NCI-H446 (cell line): ENCODE measurements at regions not wholly inside any gene's neighbourhood (a gene's known extent, or its start where the extent isn't known, plus 50 kb on each side); places are given as distances from the start of the nearest gene placed in this dataset.

Source experiments
- DNase-seq, 2 experiments: peaks; one replicate each; lab custom pipeline; 2025; lab: John Stamatoyannopoulos, UW

GRCh38 chr13:40191186-40191980, 475.1 kb downstream of the FOXO1 start:
- peak in 1 of 2 experiments; percentile 39 for DNase-seq

- DNase-seq, result no peak
Observed at GRCh38 chr13:40192452-40192851, 474.0 kb downstream of the FOXO1 start.

GRCh38 chr13:40192858-40193257, 473.6 kb downstream of the FOXO1 start:
- no peak for DNase-seq

- DNase-seq, result no peak
Observed at GRCh38 chr13:40193286-40194223, 472.9 kb downstream of the FOXO1 start.

GRCh38 chr13:40194224-40194806, 472.1 kb downstream of the FOXO1 start:
- no peak for DNase-seq

GRCh38 chr13:40197049-40197448, 469.4 kb downstream of the FOXO1 start:
- no peak for DNase-seq

- DNase-seq, result no peak
Observed at GRCh38 chr13:40197936-40198595, 468.4 kb downstream of the FOXO1 start.

GRCh38 chr13:40200273-40200978, 466.0 kb downstream of the FOXO1 start:
- DNase-seq, result no peak

- no peak for DNase-seq
Observed at GRCh38 chr13:40204246-40204645, 462.2 kb downstream of the FOXO1 start.

GRCh38 chr13:40205771-40206240, 460.6 kb downstream of the FOXO1 start:
- peak in 1 of 2 experiments; percentile 37 for DNase-seq

- DNase-seq, result no peak
Observed at GRCh38 chr13:40206241-40207000, 460.0 kb downstream of the FOXO1 start.

- DNase-seq, result no peak
Observed at GRCh38 chr13:40207001-40207478, 459.4 kb downstream of the FOXO1 start.

- no peak for DNase-seq
Observed at GRCh38 chr13:40208517-40208916, 457.9 kb downstream of the FOXO1 start.

- DNase-seq, result no peak
Observed at GRCh38 chr13:40210865-40211585, 455.4 kb downstream of the FOXO1 start.

- no peak for DNase-seq
Observed at GRCh38 chr13:40211586-40211968, 454.9 kb downstream of the FOXO1 start.

GRCh38 chr13:40213779-40214178, 452.7 kb downstream of the FOXO1 start:
- no peak for DNase-seq

- DNase-seq, result no peak
Observed at GRCh38 chr13:40215311-40215710, 451.1 kb downstream of the FOXO1 start.

GRCh38 chr13:40215747-40216146, 450.7 kb downstream of the FOXO1 start:
- no peak for DNase-seq

- DNase-seq, result no peak
Observed at GRCh38 chr13:40217675-40218074, 448.8 kb downstream of the FOXO1 start.
